ENCODE measurements at regions not wholly inside any gene's neighbourhood (a gene's known extent, or its start where the extent isn't known, plus 50 kb on each side); places are given as distances from the start of the nearest gene placed in this dataset.

DNA sequence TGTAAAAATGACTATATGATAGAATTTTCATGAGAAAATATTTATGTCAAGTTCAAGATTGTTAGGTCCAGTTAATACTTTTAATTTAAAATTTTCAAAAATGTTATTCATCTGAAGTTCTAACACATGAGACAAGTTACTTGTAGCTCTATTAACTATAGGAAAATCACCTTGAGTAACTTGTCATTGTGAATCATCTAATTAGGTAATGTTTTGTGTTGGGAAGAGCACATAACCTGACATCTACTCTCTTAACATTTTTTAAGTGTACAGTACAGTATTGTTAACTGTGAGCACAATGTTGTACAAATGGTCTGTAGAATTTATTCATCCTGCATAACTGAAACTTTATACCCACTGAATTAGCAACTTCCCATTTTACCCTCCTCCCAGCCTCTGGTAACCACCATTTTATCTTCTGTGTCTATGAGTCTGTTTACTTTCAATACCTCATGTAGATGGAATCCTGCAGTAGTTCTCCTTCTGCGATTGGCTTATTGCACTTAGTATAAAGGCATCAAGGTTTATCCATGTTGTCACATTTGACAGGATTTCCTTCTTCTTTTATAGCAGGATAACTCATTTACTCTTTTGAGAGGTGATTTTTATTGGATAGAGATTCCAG lies 54.6 kb downstream of the ARL4A start:
- FAIRE-seq = no peak

GRCh38 chr7:12746211-12746610 lies 58.8 kb downstream of the ARL4A start:
- no peak for FAIRE-seq

DNA sequence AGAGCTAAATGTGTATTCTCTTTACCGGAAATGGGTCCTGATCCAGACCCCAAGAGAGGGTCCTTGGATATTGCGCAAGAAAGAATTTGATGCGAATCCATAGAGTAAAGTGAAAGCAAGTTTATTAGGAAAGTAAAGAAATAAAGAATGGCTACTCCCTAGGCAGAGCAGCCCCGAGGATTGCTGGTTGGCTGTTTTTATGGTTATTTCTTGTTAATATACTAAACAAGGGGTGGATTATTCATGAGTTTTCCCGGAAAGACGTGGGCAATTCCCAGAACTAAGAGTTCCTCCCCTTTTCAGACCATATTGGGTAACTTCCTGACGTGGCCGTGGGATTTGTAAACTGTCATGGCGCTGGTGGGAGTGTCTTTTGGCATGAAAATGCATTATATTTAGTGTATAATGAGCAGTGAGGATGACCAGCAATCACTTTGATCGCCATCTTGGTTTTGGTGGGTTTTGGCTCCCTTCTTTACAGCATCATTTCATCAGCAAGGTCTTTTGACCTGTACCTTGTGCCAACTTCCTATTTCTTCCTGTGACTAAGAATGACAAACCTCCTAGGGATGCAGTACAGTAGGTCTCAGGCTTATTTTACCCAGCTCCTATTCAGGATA lies 60.4 kb downstream of the ARL4A start:
- no peak for FAIRE-seq

- FAIRE-seq = no peak
Observed at GRCh38 chr7:12749069-12749468, 61.6 kb downstream of the ARL4A start.

DNA sequence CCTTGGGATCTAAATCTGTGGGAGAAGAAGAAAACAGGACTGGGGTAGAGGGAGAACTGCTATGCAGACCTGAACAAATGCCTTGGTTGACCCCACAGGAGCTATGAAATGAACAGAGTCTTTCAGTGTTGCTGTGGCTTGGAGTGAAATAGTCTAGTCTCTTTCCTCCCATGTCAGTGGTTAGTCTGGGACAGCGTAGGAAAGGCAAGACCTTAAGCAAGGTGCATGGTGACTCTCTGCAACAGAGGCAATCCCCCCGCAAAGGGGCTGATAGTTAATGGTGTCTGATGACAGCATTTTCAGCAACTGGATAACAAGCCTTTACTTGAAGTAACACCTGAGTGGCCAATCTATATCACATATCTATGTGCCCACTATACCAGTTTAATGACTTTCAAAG lies 62.3 kb downstream of the ARL4A start:
- FAIRE-seq = no peak

GRCh38 chr7:12751764-12752163 lies 64.3 kb downstream of the ARL4A start:
- no peak for FAIRE-seq

DNA sequence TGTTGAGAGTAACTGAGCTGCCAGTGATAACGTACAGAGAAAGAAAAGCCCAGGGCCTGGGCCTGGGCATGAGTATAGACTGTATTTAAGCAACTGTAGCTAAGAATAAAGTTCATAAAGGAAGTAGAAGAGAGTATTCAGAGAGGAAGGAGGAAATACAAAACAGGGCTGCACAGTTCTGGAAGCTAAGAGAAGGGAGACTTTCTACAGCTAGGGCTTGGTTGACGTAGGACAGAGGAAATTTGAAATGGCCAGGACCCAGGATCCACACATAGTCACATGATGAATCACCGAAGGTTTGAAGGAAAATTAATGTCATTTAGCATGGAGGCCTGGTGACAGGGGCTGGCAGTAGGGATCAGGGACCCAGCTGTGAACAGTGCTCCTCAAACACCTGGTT lies 66.7 kb downstream of the ARL4A start:
- FAIRE-seq = no peak

DNA sequence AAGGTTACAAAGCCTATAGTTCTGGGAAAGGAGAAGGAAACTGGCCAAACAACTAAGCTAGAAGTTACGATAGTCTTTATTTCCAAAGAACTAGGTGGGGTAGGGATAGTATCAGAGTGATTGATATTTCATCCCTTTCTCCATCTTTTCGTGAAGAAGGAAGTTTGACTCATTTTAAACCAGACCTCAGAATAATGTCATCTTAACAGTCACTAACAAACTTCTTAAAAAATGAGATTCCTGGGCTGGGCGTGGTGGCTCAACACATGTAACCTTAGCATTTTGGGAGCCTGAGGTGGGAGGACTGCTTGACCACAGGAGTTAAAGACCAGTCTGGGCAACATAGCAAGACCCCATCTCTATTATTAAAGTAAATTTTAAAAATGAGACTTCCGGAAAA lies 69.4 kb downstream of the ARL4A start:
- FAIRE-seq = no peak

- FAIRE-seq = no peak
Observed at GRCh38 chr7:12757443-12757842, 70.0 kb downstream of the ARL4A start.

- no peak for FAIRE-seq
Observed at GRCh38 chr7:12759151-12759550, 71.7 kb downstream of the ARL4A start.

GRCh38 chr7:12761111-12761510 lies 73.7 kb downstream of the ARL4A start:
- FAIRE-seq = no peak

DNA sequence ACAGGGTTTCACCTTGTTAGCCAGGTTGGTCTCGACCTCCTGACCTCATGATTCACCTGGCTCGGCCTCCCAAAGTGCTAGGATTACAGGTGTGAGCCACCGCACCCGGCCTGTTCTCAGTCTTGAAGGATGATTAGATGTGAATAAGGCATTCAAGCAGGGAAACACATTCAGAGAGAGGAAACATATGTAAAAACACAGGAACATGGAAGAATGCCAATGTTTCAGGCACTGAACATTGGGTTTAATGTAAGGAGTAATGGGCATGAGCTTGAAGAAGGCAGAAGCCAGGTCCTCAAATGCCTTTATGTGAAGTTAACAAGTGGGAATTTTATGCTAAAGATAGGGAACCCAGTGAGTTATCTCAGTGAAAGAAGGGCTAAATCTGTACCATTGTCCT lies 74.3 kb downstream of the ARL4A start:
- FAIRE-seq = no peak

DNA sequence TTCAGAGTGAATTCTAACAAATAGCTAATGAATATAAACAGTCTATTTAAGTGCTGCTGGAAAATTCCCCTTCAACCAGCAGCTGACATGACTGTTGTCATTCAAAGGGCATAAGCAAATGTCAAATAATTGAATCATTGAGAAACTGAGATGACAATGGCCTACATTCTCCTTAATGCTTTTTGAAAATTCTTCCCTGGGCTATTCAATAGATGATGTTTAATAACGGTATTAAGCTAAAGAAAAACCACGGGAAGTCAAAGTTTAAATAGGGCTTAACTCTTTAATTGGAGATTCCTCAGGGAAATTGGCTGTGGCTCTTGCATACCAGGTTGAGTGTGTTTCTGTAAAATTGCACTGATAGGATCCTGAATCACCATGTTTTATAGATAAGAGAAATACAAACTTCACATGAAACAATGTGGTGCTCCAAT lies 77.0 kb downstream of the ARL4A start:
- FAIRE-seq = no peak

DNA sequence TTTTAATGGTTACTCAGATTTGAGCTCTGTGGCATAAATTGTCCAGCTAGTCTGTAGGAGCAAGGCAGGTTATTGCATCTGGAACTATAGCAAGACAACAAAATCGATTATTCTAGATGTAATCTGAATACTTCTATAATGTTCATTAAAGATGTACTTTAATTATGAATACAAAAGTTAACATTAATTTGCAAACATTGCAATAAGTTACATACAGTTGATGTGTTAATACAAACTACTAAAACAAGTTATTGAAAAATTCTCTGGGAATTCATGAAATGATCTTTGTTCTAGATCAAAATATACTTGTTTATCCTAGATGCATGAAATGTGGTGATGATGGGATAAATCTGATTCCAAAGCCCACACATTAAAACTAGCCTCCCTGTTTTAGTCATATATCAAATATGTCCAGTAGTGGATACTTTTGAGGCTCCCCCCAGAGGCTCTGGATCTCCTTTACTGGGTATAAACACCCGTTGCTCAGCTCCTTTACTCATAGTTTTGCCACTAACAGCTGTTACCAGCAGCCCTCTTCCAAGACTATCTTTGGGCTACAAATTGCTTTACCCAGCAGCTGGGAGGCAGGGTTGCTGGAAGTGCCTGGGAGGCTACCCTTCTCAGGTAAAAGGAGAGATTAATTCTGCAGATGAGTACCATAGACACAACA lies 78.1 kb downstream of the ARL4A start:
- FAIRE-seq = no peak

- no peak for FAIRE-seq
Observed at GRCh38 chr7:12766416-12766815, 79.0 kb downstream of the ARL4A start.

- no peak for FAIRE-seq
Observed at GRCh38 chr7:12768948-12769347, 81.5 kb downstream of the ARL4A start.

- FAIRE-seq = no peak
Observed at GRCh38 chr7:12769444-12769843, 82.0 kb downstream of the ARL4A start.

- FAIRE-seq = no peak
Observed at GRCh38 chr7:12770227-12770975, 83.0 kb downstream of the ARL4A start.

- FAIRE-seq = no peak
Observed at GRCh38 chr7:12771378-12771877, 84.0 kb downstream of the ARL4A start.

GRCh38 chr7:12772768-12773167 lies 85.3 kb downstream of the ARL4A start:
- FAIRE-seq = no peak

DNA sequence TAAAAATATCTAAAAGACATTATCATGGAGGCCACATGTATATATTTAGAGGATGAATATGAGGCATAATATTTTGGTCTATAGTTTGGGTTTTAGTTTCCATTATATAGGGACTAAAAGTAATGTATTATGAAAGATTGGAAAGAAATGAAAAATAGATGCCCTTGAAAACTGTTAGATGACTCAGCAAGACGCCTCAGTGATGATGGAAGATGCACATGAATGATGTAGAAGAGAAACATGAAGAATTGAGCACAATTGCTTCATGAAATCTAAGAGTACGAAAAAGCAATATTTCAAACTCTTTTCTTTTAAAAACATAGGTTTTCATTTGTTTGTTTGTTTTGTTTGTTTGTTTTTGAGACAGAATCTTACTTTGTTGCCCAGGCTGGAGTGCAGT lies 89.8 kb downstream of the ARL4A start:
- no peak for FAIRE-seq

GRCh38 chr7:12779947-12780346 lies 92.5 kb downstream of the ARL4A start:
- FAIRE-seq = no peak

- no peak for FAIRE-seq
Observed at GRCh38 chr7:12783421-12784095, 96.1 kb downstream of the ARL4A start.
